Stimulated activated naive CD4-positive, alpha-beta T cell (primary cell): ENCODE measurements at regions not wholly inside any gene's neighbourhood (a gene's known extent, or its start where the extent isn't known, plus 50 kb on each side); places are given as distances from the start of the nearest gene placed in this dataset.
A peak's percentile ranks its signal among the peaks of the same experiment; 100 is the strongest.
"Not testable (repeated sequence)": the region's sequence is repeated elsewhere in the genome, so short reads cannot be mapped to it uniquely, and the experiment has no call there.

ENCODE experiments used
- DNase-seq, 6 experiments: peaks; one replicate each; lab custom pipeline; 2025; lab: John Stamatoyannopoulos, UW

GRCh38 chr5:156201788-156202403 lies 125.1 kb upstream of the SGCD start:
- no peak for DNase-seq

- DNase-seq = peak in 1 of 6 experiments; percentile 1
Measured at GRCh38 chr5:156208271-156208670, 118.7 kb upstream of the SGCD start.

- DNase-seq = no peak
Measured at GRCh38 chr5:156218367-156219158, 108.4 kb upstream of the SGCD start.

- no peak for DNase-seq
Measured at GRCh38 chr5:156219483-156220005, 107.4 kb upstream of the SGCD start.

- no peak for DNase-seq
Measured at GRCh38 chr5:156221816-156222215, 105.1 kb upstream of the SGCD start.

GRCh38 chr5:156223547-156223946 lies 103.4 kb upstream of the SGCD start:
- no peak for DNase-seq

GRCh38 chr5:156226485-156226884 lies 100.5 kb upstream of the SGCD start:
- DNase-seq = not testable (repeated sequence)

- DNase-seq = no peak
Measured at GRCh38 chr5:156230887-156231286, 96.1 kb upstream of the SGCD start.

GRCh38 chr5:156232251-156232869 lies 94.6 kb upstream of the SGCD start:
- no peak for DNase-seq

- no peak for DNase-seq
Measured at GRCh38 chr5:156237361-156237760, 89.6 kb upstream of the SGCD start.

- DNase-seq = no peak
Measured at GRCh38 chr5:156239800-156240199, 87.2 kb upstream of the SGCD start.

- no peak for DNase-seq
Measured at GRCh38 chr5:156240414-156240813, 86.5 kb upstream of the SGCD start.

GRCh38 chr5:156241266-156241665 lies 85.7 kb upstream of the SGCD start:
- DNase-seq = no peak

- no peak for DNase-seq
Measured at GRCh38 chr5:156245895-156246294, 81.1 kb upstream of the SGCD start.

GRCh38 chr5:156251076-156251475 lies 75.9 kb upstream of the SGCD start:
- no peak for DNase-seq

- DNase-seq = no peak
Measured at GRCh38 chr5:156253130-156253529, 73.8 kb upstream of the SGCD start.

- DNase-seq = no peak
Measured at GRCh38 chr5:156254196-156254595, 72.8 kb upstream of the SGCD start.

- no peak for DNase-seq
Measured at GRCh38 chr5:156256642-156257041, 70.3 kb upstream of the SGCD start.

GRCh38 chr5:156258934-156259333 lies 68.0 kb upstream of the SGCD start:
- DNase-seq = no peak

GRCh38 chr5:156259618-156260017 lies 67.3 kb upstream of the SGCD start:
- no peak for DNase-seq

GRCh38 chr5:156261275-156261939 lies 65.6 kb upstream of the SGCD start:
- DNase-seq = no peak

- DNase-seq = no peak
Measured at GRCh38 chr5:156271569-156271968, 55.4 kb upstream of the SGCD start.
